ENCODE measurements at regions not wholly inside any gene's neighbourhood (a gene's known extent, or its start where the extent isn't known, plus 50 kb on each side); places are given as distances from the start of the nearest gene placed in this dataset.

DNA sequence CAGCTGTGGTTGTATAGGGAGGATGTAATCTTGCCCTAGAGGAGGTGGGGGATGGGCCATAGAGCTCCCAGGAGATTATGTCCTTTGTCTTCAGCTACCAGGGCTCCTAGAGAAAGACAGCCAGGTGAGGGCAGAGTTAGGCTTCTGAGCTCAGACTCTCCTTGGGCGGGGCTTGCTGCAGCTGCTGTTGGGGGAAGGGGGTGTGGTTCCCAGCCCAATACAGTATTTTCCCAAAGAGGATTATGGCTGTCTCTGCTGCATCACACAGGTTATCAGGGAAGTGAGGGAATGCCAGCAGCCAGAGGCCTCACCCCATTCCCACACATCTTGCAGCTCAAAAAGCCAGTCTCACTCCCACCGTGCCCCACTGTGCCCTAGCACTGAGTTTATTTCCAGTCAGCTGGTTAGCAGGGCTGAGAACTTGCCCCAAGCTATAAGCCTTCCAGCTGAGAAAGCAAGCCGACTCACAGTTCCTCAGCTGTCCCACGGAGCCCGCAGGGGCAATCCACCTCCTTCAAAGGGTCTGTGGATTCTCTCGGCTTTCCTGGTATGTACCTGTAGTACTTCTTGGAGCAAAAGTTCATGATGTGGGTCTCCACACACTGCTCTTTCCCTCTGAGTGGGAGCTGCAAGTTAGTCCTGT, 217.3 kb upstream of the CPNE8 start:
- TF ChIP-seq, protein P1, sequence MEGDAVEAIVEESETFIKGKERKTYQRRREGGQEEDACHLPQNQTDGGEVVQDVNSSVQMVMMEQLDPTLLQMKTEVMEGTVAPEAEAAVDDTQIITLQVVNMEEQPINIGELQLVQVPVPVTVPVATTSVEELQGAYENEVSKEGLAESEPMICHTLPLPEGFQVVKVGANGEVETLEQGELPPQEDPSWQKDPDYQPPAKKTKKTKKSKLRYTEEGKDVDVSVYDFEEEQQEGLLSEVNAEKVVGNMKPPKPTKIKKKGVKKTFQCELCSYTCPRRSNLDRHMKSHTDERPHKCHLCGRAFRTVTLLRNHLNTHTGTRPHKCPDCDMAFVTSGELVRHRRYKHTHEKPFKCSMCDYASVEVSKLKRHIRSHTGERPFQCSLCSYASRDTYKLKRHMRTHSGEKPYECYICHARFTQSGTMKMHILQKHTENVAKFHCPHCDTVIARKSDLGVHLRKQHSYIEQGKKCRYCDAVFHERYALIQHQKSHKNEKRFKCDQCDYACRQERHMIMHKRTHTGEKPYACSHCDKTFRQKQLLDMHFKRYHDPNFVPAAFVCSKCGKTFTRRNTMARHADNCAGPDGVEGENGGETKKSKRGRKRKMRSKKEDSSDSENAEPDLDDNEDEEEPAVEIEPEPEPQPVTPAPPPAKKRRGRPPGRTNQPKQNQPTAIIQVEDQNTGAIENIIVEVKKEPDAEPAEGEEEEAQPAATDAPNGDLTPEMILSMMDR (optimal IDR thresholded peaks at IDR 0.05 in 1 of 3, IDR thresholded peaks at IDR 0.05 in 1 of 3, conservative IDR thresholded peaks at IDR 0.05 in 1 of 3; ENCODE audit: extremely low read depth in 1 of 3, insufficient read depth in 2 of 3, low read length in 3 of 3) = peak in 1 of 3 experiments; percentile 53
- TF ChIP-seq EZH2 (IDR thresholded peaks at IDR 0.05; ENCODE audit: low read length) = no peak
- H2AFZ ChIP-seq (ENCODE audit: control insufficient read depth, low read length) = peak overlapping the region; percentile 71
- DNase-seq (ENCODE audit: low read depth, low spot score) = no peak
- no peak overlapping the region for H3K4me3 ChIP-seq (ENCODE audit: control insufficient read depth in 2 of 3, extremely low read depth in 1 of 3, insufficient read depth in 2 of 3, low read depth in 1 of 3, low read length in 3 of 3)
- no peaks in the 10 kb centered on the region for H3K9me3 ChIP-seq (ENCODE audit: control insufficient read depth, low read depth, low read length)
- no peaks in the 10 kb centered on the region for H4K20me1 ChIP-seq (ENCODE audit: control insufficient read depth, extremely low read depth, insufficient read depth, low read length)
- dilution Hi-C loops (cut with MboI; ENCODE audit: extremely low pct_ligation_motif_present, low sequenced_read_pairs) = no loop called here
- no peaks in the 10 kb centered on the region for H3K36me3 ChIP-seq (ENCODE audit: control insufficient read depth in 2 of 2, extremely low read depth in 1 of 2, insufficient read depth in 2 of 2, low read length in 2 of 2)
- H3K9me1 ChIP-seq (ENCODE audit: control insufficient read depth, extremely low read depth, insufficient read depth, low read length) = no peaks in the 10 kb centered on the region
- H3K79me2 ChIP-seq (ENCODE audit: control insufficient read depth, insufficient read depth, low read length) = no peaks in the 10 kb centered on the region
- no peaks in the 10 kb centered on the region for H3K27me3 ChIP-seq (ENCODE audit: control insufficient read depth, extremely low read depth, insufficient read depth, low read length)
- no peak overlapping the region for H3K4me2 ChIP-seq (ENCODE audit: control insufficient read depth, extremely low read depth, insufficient read depth, low read depth, low read length)
- FAIRE-seq = peak; percentile 48
- peaks cover 28% of the 10 kb centered on the region for H3K4me1 ChIP-seq (ENCODE audit: control insufficient read depth, extremely low read depth, insufficient read depth, low read length)
- H3K9ac ChIP-seq (ENCODE audit: control insufficient read depth, extremely low read depth, insufficient read depth, low read length) = no peak overlapping the region
- no peak overlapping the region for H3K27ac ChIP-seq (ENCODE audit: control insufficient read depth, insufficient read depth, low read length)

DNA sequence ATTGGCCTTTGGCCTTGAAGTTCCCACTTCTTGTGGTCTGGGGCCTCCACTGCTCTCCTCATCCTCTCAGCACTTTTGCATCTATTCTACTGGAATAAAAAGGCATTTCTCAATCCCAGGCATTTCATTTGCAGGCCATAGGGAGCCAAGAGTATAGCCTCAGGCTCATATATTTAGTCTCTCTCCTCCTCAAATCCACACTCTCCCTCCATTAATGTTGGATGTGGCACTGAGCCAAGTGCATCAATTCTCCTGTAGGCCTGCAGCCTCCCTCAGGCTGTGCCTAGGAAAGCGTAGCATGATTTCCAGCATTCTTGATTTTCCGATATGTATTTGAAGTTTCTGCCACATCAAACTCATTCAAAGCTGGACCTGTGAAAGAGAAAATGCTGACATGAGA, 211.5 kb upstream of the CPNE8 start:
- H3K79me2 ChIP-seq (ENCODE audit: control insufficient read depth, insufficient read depth, low read length) = no peaks in the 10 kb centered on the region
- H3K36me3 ChIP-seq (ENCODE audit: control insufficient read depth in 2 of 2, extremely low read depth in 1 of 2, insufficient read depth in 2 of 2, low read length in 2 of 2) = no peaks in the 10 kb centered on the region
- no peaks in the 10 kb centered on the region for H3K9me1 ChIP-seq (ENCODE audit: control insufficient read depth, extremely low read depth, insufficient read depth, low read length)
- H3K9ac ChIP-seq (ENCODE audit: control insufficient read depth, extremely low read depth, insufficient read depth, low read length) = no peak overlapping the region
- no peak overlapping the region for H3K4me3 ChIP-seq (ENCODE audit: control insufficient read depth in 2 of 3, extremely low read depth in 1 of 3, insufficient read depth in 2 of 3, low read depth in 1 of 3, low read length in 3 of 3)
- dilution Hi-C loops (cut with MboI; ENCODE audit: extremely low pct_ligation_motif_present, low sequenced_read_pairs) = no loop called here
- H3K9me3 ChIP-seq (ENCODE audit: control insufficient read depth, low read depth, low read length) = no peaks in the 10 kb centered on the region
- no peak overlapping the region for H3K4me2 ChIP-seq (ENCODE audit: control insufficient read depth, extremely low read depth, insufficient read depth, low read depth, low read length)
- no peaks in the 10 kb centered on the region for H3K4me1 ChIP-seq (ENCODE audit: control insufficient read depth, extremely low read depth, insufficient read depth, low read length)
- no peak for TF ChIP-seq EZH2 (IDR thresholded peaks at IDR 0.05; ENCODE audit: low read length)
- TF ChIP-seq, protein P1 (optimal IDR thresholded peaks at IDR 0.05 in 1 of 3, IDR thresholded peaks at IDR 0.05 in 1 of 3, conservative IDR thresholded peaks at IDR 0.05 in 1 of 3; ENCODE audit: extremely low read depth in 1 of 3, insufficient read depth in 2 of 3, low read length in 3 of 3) = no peak
- no peak overlapping the region for H2AFZ ChIP-seq (ENCODE audit: control insufficient read depth, low read length)
- H3K27ac ChIP-seq (ENCODE audit: control insufficient read depth, insufficient read depth, low read length) = no peak overlapping the region
- H3K27me3 ChIP-seq (ENCODE audit: control insufficient read depth, extremely low read depth, insufficient read depth, low read length) = no peaks in the 10 kb centered on the region
- H4K20me1 ChIP-seq (ENCODE audit: control insufficient read depth, extremely low read depth, insufficient read depth, low read length) = no peaks in the 10 kb centered on the region
- DNase-seq (ENCODE audit: low read depth, low spot score) = no peak
- no peak for FAIRE-seq

Data from keratinocyte (primary cell).